UCSD-AML1 (cell line): ENCODE measurements at regions not wholly inside any gene's neighbourhood (a gene's known extent, or its start where the extent isn't known, plus 50 kb on each side); places are given as distances from the start of the nearest gene placed in this dataset.

Experiments
- DNase-seq: peaks from one replicate; lab custom pipeline; 2025; ENCODE audit not compliant: unreplicated experiment; lab: John Stamatoyannopoulos, UW

- DNase-seq = no peak
These were observed 963.4 kb downstream of the PCDH17 start for GRCh38 chr13:58594747-58595600.

- DNase-seq = no peak
These were observed 966.0 kb downstream of the PCDH17 start for GRCh38 chr13:58597552-58597951.

GRCh38 chr13:58598241-58598640, 966.7 kb downstream of the PCDH17 start:
- DNase-seq = no peak

DNA sequence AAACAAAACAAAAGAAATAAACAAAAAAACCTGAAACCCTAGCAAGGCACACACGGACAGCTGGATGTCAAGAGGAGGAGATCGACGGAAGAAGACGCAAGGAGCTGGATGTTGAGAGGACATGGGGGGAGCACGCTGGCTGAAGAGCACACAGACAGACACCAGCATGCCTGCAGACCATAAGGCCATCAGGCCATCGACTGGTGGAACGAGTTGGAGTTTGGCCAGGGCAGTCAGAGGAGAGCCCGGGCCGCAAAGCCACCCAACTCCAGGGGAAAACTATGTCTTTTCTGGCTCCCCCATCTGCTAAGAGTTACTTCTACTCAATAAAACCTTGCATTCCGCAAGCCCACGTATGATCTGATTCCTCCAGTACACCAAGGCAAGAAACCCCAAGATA, 979.6 kb downstream of the PCDH17 start:
- no peak for DNase-seq

GRCh38 chr13:58617880-58618665, 986.5 kb downstream of the PCDH17 start:
- DNase-seq = no peak

GRCh38 chr13:58619396-58620113, 988.0 kb downstream of the PCDH17 start:
- no peak for DNase-seq

DNA sequence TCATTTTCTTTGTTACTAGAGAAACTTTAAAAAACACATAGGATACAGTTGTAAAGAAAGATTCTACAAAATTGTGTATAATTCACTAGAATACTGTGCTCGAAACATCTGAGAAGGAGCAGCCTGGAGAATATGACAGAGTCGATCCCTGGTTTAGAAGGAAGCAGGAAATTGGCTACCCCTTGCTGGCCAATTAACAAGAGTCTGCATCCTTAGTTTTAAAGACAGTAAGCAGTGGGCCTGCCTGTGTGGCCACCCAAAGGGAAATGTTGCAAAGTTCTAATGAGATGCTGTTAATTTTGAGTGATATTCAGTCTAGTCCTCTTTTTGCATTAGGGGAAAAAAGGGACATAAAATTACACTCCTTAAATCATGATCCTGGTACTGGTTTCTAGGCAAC, 988.6 kb downstream of the PCDH17 start:
- no peak for DNase-seq

DNA sequence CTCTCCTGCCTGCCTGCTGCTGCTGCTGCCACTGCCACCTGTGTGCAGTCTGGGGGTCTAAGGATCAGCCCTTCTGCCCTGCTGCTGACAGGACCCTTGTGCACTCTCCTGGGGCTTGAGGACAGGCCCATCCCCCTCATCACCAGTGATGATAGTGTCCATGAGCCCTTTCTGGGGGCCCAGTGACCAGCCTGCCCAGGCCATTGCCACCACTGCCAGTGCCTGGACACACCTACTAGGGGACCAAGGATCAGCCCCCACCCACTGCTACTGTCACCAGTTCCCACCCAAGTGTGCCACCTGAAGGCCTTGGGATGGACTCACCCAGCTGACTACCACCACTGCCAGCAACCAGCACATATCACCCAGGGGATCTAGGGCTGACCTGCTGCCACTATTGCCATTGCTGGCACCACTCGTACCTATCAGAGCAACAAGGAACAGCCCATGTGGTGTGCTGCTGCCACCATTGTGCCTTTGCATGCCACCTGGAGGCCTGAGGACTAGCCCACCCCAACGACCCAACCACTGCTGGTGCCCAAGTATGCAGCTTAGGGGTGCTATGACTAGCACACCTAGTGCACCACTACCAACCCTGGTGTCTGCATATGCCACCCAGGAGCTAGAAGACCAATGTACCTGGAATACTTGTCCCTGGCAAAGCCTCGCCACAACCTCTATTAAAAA, 994.3 kb downstream of the PCDH17 start:
- DNase-seq = no peak

DNA sequence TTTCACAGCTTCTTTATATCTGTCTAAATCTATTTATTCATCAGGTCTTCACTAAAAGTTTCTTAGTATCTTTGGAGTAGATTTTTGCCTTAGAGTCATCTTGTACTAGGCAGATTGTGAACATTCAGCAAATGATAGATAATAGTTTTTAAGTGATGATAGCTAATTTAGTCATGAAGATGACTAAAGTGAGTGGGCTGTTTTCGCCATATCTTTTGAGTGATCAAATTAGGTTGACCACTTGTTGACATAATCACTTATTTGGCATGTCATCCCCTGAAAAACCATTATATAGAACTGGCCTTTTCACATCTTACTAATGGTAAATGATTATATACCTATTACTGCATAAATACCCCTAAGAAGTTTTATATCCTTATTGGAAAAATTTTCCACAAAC, 999.2 kb downstream of the PCDH17 start:
- DNase-seq = no peak

GRCh38 chr13:58633226-58633625, 1001.7 kb downstream of the PCDH17 start:
- no peak for DNase-seq

GRCh38 chr13:58655086-58655485, 1023.5 kb downstream of the PCDH17 start:
- DNase-seq = no peak

DNA sequence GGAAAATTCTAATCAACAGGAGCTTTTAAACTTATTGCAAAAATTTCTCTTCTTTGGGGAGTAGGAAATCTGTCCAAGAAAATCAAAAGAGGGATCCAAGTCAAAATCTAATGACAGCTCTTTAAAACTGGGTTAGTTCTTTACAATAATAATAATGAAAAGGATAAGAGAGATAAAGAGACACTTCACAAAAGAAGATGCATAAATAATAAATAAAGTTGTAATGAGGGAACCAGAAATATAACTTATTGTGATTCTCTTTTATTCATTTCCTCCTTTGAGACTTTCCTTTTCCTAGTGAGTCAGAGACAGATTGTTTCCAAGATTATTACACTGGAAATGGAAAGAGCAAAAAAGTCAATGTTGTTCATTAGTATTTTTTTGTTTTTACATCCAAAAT, 1029.3 kb downstream of the PCDH17 start:
- DNase-seq = no peak

DNA sequence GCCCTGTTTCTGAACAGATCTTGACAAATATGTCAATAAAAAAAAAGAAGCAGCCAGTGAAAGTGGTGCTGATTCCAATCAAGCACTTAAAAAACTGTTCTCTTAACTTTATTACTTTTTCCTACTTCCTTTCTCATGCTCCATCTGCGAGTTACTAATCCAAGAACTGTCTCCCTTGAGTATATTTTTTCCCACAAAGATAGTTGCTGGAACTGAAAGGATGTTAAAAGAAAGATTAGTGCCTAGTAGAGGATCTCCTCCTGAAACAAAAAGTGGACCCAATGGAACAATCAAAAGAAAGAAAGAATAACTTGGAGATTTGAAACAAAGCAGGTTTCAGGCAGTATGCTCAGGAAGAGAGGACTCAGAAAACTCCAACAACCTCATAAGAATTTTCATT, 1034.8 kb downstream of the PCDH17 start:
- no peak for DNase-seq

GRCh38 chr13:58667096-58667495, 1035.6 kb downstream of the PCDH17 start:
- no peak for DNase-seq

DNA sequence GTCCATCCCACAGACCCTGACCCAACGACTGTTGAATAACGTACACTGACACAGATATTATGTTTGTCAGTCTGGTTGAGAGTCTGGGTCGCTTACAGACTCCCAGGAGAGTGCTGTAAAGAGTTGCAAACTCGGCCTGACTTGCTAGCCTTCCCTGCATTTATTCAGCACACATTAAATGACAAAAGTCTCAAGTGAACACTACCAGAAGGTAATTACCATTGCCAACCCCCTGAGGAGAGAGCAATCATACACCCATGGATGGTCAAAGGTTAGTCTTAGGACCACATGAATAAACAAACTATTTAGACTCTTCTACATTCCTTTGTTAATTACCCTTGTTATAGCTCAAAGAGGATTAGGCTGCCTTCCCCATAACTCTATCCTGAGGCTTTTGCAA, 1048.6 kb downstream of the PCDH17 start:
- DNase-seq = no peak

GRCh38 chr13:58682616-58683015, 1051.1 kb downstream of the PCDH17 start:
- no peak for DNase-seq

DNA sequence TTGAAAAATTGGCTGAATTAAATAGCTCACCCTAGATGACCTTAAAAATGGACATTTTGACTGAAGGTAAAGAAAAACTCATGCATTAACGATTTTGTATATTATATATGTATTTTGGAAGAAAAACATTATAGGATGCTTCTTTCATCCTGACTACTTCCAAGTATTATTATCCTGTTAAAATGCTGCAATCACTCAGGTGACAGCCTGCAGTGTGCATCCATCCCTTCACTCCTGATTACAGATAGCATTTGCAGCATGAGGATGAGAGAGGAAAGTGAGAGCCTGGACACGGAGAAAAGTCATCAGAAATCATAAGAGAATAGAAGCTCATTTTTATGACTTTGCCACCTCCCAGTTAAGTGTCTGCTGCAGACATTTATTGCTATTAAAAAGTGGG, 1055.6 kb downstream of the PCDH17 start:
- no peak for DNase-seq

DNA sequence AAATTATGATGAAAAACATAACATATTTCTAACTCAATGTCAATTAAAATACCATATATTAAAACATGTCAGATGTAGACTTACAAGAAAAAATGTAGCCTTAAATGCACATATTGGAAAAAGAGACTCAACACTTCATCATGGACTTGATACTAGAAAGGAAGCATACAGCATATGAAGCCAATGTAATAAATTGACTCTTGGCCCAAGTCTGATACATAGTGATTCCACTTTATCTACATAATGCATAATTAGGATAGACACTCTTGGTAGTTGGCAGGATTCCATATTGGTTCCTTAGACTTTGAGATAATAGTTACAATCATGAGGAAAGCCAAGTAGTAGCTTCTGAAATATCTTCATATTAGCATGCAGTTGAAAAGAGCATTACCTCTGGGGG, 1067.0 kb downstream of the PCDH17 start:
- no peak for DNase-seq

GRCh38 chr13:58704953-58705352, 1073.4 kb downstream of the PCDH17 start:
- no peak for DNase-seq

GRCh38 chr13:58706421-58706820, 1074.9 kb downstream of the PCDH17 start:
- no peak for DNase-seq

DNA sequence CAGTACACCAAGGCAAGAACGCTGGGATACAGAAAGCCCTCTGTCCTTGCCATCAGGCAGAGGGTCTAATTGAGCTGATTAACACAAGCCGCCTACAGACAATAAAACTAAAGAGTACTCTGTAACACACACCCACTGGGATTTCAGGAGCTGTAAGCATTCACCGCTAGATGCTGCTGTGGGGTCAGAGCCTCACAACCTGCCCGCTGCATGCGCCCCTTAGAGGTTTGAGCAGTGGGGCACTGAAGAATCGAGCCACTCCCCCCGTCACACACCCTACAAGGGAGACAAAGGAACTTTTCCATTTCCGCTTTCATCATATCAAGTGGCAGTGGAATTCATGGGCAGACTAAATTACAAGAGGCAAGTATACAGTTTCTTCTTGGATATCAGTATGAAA, 1080.6 kb downstream of the PCDH17 start:
- DNase-seq = no peak
